GM19395 (cell line): ENCODE measurements at regions not wholly inside any gene's neighbourhood (a gene's known extent, or its start where the extent isn't known, plus 50 kb on each side); places are given as distances from the start of the nearest gene placed in this dataset.
"Not testable (repeated sequence)": the region's sequence is repeated elsewhere in the genome, so short reads cannot be mapped to it uniquely, and the experiment has no call there.

ENCODE experiments used
- ATAC-seq: cut with Tn5 transposase; IDR thresholded peaks from one replicate; pipeline ENCODE4 v1.9.1; 2021; ENCODE audit warnings: mild to moderate bottlenecking, moderate library complexity; ENCODE audit not compliant: unreplicated experiment

GRCh38 chr5:96214442-96215197, 218.4 kb downstream of the PCSK1 start:
- no peak for ATAC-seq

GRCh38 chr5:96209829-96210228, 223.2 kb downstream of the PCSK1 start:
- no peak for ATAC-seq

- no peak for ATAC-seq
These were observed 225.6 kb downstream of the PCSK1 start for GRCh38 chr5:96207420-96207819.

- no peak for ATAC-seq
These were observed 229.3 kb downstream of the PCSK1 start for GRCh38 chr5:96203761-96204160.

- ATAC-seq = no peak
These were observed 231.5 kb downstream of the PCSK1 start for GRCh38 chr5:96201503-96201902.

- ATAC-seq = no peak
These were observed 232.4 kb downstream of the PCSK1 start for GRCh38 chr5:96200641-96201040.

GRCh38 chr5:96199713-96200183, 233.3 kb downstream of the PCSK1 start:
- ATAC-seq = no peak

GRCh38 chr5:96198356-96199058, 234.5 kb downstream of the PCSK1 start:
- ATAC-seq = no peak

- not testable (repeated sequence) for ATAC-seq
These were observed 235.3 kb downstream of the PCSK1 start for GRCh38 chr5:96197767-96198166.

GRCh38 chr5:96197347-96197746, 235.7 kb upstream of the ELL2 start:
- no peak for ATAC-seq

- ATAC-seq = no peak
These were observed 235.2 kb upstream of the ELL2 start for GRCh38 chr5:96196890-96197289.

- no peak for ATAC-seq
These were observed 234.8 kb upstream of the ELL2 start for GRCh38 chr5:96196407-96196806.

- no peak for ATAC-seq
These were observed 233.5 kb upstream of the ELL2 start for GRCh38 chr5:96195123-96195522.

- no peak for ATAC-seq
These were observed 232.9 kb upstream of the ELL2 start for GRCh38 chr5:96194593-96194992.

- no peak for ATAC-seq
These were observed 232.3 kb upstream of the ELL2 start for GRCh38 chr5:96193946-96194345.

GRCh38 chr5:96189987-96190386, 228.3 kb upstream of the ELL2 start:
- no peak for ATAC-seq

GRCh38 chr5:96189028-96189826, 227.6 kb upstream of the ELL2 start:
- no peak for ATAC-seq

GRCh38 chr5:96187309-96188027, 225.8 kb upstream of the ELL2 start:
- no peak for ATAC-seq

- not testable (repeated sequence) for ATAC-seq
These were observed 222.9 kb upstream of the ELL2 start for GRCh38 chr5:96184510-96184909.

GRCh38 chr5:96180684-96181435, 219.2 kb upstream of the ELL2 start:
- ATAC-seq = no peak
